ENCODE measurements at regions not wholly inside any gene's neighbourhood (a gene's known extent, or its start where the extent isn't known, plus 50 kb on each side); places are given as distances from the start of the nearest gene placed in this dataset.

DNA sequence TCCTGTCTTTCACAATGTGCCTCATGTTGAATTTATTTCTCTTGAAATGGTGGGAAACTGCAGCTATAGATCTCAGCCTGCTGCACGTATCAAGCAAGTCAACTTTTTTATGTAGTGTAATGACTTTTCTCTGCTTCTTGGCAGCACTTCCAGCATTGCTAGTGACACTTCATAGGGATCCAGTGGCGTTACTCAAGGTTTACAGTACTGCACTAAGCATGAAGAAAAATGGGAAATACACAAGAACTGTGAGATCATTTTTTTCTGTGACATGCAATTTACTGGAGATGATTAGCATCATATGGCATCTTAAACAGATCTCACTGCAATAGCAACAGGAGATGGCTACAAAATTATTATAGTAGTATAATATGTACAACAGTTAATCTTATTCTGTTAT, 90.9 kb downstream of the POLR1F start:
- H3K4me3 ChIP-seq (replicated peaks in 1 of 3; ENCODE audit: low read depth in 2 of 3, low read length in 3 of 3), result no peak overlapping the region
- Mint-ChIP-seq H3K4me1 (no peaks in the 10 kb centered on the region), H3K36me3 (no peaks in the 10 kb centered on the region), H3K27me3 (ENCODE audit: low read depth in 3 of 3) (peaks cover 0 to 2% (median 1%) of the 10 kb centered on the region in 3 donors), H3K9me3 (peaks cover 0 to 10% (median 5%) of the 10 kb centered on the region in 7 donors), H3K4me3 (no peak overlapping the region), H3K27ac (no peak overlapping the region)
- intact Hi-C loops (cut with micrococcal nuclease), result no loop called here
- H3K4me1 ChIP-seq (ENCODE audit: control insufficient read depth in 1 of 2, insufficient read depth in 2 of 2, low read length in 2 of 2), result no peaks in the 10 kb centered on the region
- TF ChIP-seq, protein P1, sequence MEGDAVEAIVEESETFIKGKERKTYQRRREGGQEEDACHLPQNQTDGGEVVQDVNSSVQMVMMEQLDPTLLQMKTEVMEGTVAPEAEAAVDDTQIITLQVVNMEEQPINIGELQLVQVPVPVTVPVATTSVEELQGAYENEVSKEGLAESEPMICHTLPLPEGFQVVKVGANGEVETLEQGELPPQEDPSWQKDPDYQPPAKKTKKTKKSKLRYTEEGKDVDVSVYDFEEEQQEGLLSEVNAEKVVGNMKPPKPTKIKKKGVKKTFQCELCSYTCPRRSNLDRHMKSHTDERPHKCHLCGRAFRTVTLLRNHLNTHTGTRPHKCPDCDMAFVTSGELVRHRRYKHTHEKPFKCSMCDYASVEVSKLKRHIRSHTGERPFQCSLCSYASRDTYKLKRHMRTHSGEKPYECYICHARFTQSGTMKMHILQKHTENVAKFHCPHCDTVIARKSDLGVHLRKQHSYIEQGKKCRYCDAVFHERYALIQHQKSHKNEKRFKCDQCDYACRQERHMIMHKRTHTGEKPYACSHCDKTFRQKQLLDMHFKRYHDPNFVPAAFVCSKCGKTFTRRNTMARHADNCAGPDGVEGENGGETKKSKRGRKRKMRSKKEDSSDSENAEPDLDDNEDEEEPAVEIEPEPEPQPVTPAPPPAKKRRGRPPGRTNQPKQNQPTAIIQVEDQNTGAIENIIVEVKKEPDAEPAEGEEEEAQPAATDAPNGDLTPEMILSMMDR (IDR thresholded peaks at IDR 0.05), result no peak
- no peak overlapping the region for H2AFZ ChIP-seq (ENCODE audit: insufficient read depth, low read depth, low read length, poor library complexity, severe bottlenecking)
- no peaks in the 10 kb centered on the region for H4K20me1 ChIP-seq (ENCODE audit: insufficient read depth, low read length)
- no CpG with 5 or more reads among the region's 2 CpGs for WGBS (ENCODE audit: insufficient coverage)
- no peaks in the 10 kb centered on the region for H3K36me3 ChIP-seq (replicated peaks in 1 of 2; ENCODE audit: control insufficient read depth in 1 of 2, insufficient read depth in 2 of 2, low read length in 2 of 2)
- no peak overlapping the region for H3K27ac ChIP-seq (ENCODE audit: low read depth in 1 of 2, low read length in 2 of 2)
- H3K79me2 ChIP-seq (ENCODE audit: insufficient read depth, low read length), result no peaks in the 10 kb centered on the region
- H3K9me3 ChIP-seq (replicated peaks in 1 of 2; ENCODE audit: control insufficient read depth in 1 of 2, insufficient read depth in 1 of 2, low read length in 2 of 2), result no peaks in the 10 kb centered on the region
- H3K9ac ChIP-seq (ENCODE audit: insufficient read depth, low read length, poor library complexity, severe bottlenecking), result no peak overlapping the region
- no peak for DNase-seq
- no peaks in the 10 kb centered on the region for H3K27me3 ChIP-seq (ENCODE audit: control insufficient read depth in 2 of 2, insufficient read depth in 2 of 2, low read length in 2 of 2)
- no peak overlapping the region for H3K4me2 ChIP-seq (replicated peaks; ENCODE audit: extremely low read depth, low read length, poor library complexity, severe bottlenecking)

DNA sequence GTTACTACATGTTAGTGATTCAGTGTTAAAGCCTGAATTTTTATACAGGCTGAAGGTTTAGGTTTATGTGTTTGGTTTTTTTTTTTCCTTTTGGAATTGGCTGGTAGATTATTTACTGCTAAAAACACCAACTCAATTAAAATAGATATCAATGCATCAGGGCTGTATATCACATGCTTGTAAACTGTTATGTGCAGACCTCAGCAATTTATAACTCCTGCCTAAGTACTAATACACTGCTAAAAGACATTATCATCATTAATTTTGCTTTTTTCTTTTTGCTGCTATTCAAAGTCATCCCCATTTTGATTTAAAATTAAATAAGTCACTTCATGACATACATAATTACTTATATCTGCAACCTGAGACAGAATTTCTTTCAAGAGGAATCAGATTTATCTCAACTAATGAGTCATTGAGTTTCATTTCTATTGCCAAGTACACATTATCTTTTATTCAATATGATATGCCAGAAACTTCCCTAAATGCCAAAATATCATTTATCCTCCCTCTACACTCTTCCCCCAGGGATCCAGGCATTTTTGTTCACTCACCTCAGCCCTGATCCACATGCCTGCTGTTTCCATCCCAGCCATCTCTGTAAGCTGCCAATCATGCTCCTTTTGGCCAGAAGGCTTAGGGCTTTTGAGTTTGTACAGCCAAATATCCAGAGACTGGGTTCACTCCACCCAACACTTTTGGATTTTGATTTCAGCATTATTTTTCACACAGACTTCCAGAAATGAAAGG, 98.5 kb downstream of the POLR1F start:
- Histone ChIP-seq H4K20me1 (ENCODE audit: insufficient read depth, low read length) (no peaks in the 10 kb centered on the region), H3K4me3 (replicated peaks in 1 of 3; ENCODE audit: low read depth in 2 of 3, low read length in 3 of 3) (no peak overlapping the region), H3K27me3 (ENCODE audit: control insufficient read depth in 2 of 2, insufficient read depth in 2 of 2, low read length in 2 of 2) (no peaks in the 10 kb centered on the region), H3K4me2 (replicated peaks; ENCODE audit: extremely low read depth, low read length, poor library complexity, severe bottlenecking) (no peak overlapping the region), H2AFZ (ENCODE audit: insufficient read depth, low read depth, low read length, poor library complexity, severe bottlenecking) (no peak overlapping the region), H3K27ac (ENCODE audit: low read depth in 1 of 2, low read length in 2 of 2) (no peak overlapping the region), H3K36me3 (replicated peaks in 1 of 2; ENCODE audit: control insufficient read depth in 1 of 2, insufficient read depth in 2 of 2, low read length in 2 of 2) (no peaks in the 10 kb centered on the region), H3K9ac (ENCODE audit: insufficient read depth, low read length, poor library complexity, severe bottlenecking) (no peak overlapping the region), H3K79me2 (ENCODE audit: insufficient read depth, low read length) (no peaks in the 10 kb centered on the region), H3K9me3 (replicated peaks in 1 of 2; ENCODE audit: control insufficient read depth in 1 of 2, insufficient read depth in 1 of 2, low read length in 2 of 2) (peaks cover 3 to 7% of the 10 kb centered on the region in 2 donors), H3K4me1 (ENCODE audit: control insufficient read depth in 1 of 2, insufficient read depth in 2 of 2, low read length in 2 of 2) (no peaks in the 10 kb centered on the region)
- no peak for DNase-seq
- intact Hi-C loops (cut with micrococcal nuclease), result no loop called here
- no peaks in the 10 kb centered on the region for H3K36me3 Mint-ChIP-seq
- H3K9me3 Mint-ChIP-seq, result peaks cover 0 to 6% (median 5%) of the 10 kb centered on the region in 7 donors
- H3K4me1 Mint-ChIP-seq, result no peaks in the 10 kb centered on the region
- TF ChIP-seq, protein P1 (IDR thresholded peaks at IDR 0.05), result no peak
- H3K27me3 Mint-ChIP-seq (ENCODE audit: low read depth in 3 of 3), result peaks cover 0 to 2% (median 1%) of the 10 kb centered on the region in 3 donors
- H3K27ac Mint-ChIP-seq, result no peak overlapping the region
- no peak overlapping the region for H3K4me3 Mint-ChIP-seq

Data from CD14-positive monocyte (primary cell).